H1 (cell line): ENCODE measurements at regions not wholly inside any gene's neighbourhood (a gene's known extent, or its start where the extent isn't known, plus 50 kb on each side); places are given as distances from the start of the nearest gene placed in this dataset.

Experiments used
- ATF3 ChIP-seq: IDR thresholded peaks from 2 replicates; pipeline ENCODE4 v1.6.1; 2011; ENCODE audit warnings: low read depth, mild to moderate bottlenecking, low read length; ENCODE audit not compliant: insufficient read depth
- BCL11A ChIP-seq, 2 experiments: IDR thresholded peaks; one replicate each; pipeline ENCODE4 v1.6.1; 2011; ENCODE audit warnings: low read depth in 2 of 2, low read length in 2 of 2, mild to moderate bottlenecking in 2 of 2
- CTCF ChIP-seq, 3 experiments: IDR thresholded peaks; 1 replicate in 2 of 3; 2 replicates in 1 of 3; pipeline versions ENCODE4 v1.5.1 to v1.6.1; 2011; ENCODE audit warnings: low read length in 3 of 3, mild to moderate bottlenecking in 3 of 3, inconsistent platforms in 2 of 3, low read depth in 1 of 3, moderate library complexity in 1 of 3; ENCODE audit not compliant: insufficient read depth in 1 of 3; ENCODE audit errors: control extremely low read depth in 1 of 3
- EGR1 ChIP-seq: IDR thresholded peaks from 2 replicates; pipeline ENCODE4 v1.6.1; 2011; ENCODE audit warnings: low read depth, low read length, borderline replicate concordance
- EP300 ChIP-seq, 2 experiments: IDR thresholded peaks; 1 replicate in 1 of 2; 2 replicates in 1 of 2; pipeline ENCODE4 v1.6.1; 2011 to 2012; ENCODE audit warnings: low read depth in 2 of 2, low read length in 2 of 2, mild to moderate bottlenecking in 2 of 2, borderline replicate concordance in 1 of 2, inconsistent platforms in 1 of 2, moderate library complexity in 1 of 2
- GTF2F1 ChIP-seq: IDR thresholded peaks from 2 replicates; pipeline ENCODE4 v1.6.1; 2012; ENCODE audit warnings: low read depth, low read length, improper control_type of control experiment, borderline replicate concordance
- NRF1 ChIP-seq: IDR thresholded peaks from 2 replicates; pipeline ENCODE4 v1.6.1; 2011; ENCODE audit warnings: mild to moderate bottlenecking, low read depth, low read length, improper control_type of control experiment
- POLR2A ChIP-seq, 2 experiments: IDR thresholded peaks; 1 replicate in 1 of 2; 2 replicates in 1 of 2; pipeline ENCODE4 v1.6.1; 2011; ENCODE audit warnings: low read depth in 2 of 2, low read length in 2 of 2, mild to moderate bottlenecking in 2 of 2; ENCODE audit errors: control extremely low read depth in 1 of 2
- RAD21 ChIP-seq, 2 experiments: IDR thresholded peaks in 1 of 2; conservative IDR thresholded peaks in 1 of 2; 2 replicates each; pipeline ENCODE4 v1.6.1; 2011; ENCODE audit warnings: low read depth in 2 of 2, low read length in 2 of 2, improper control_type of control experiment in 1 of 2, inconsistent platforms in 1 of 2, mild to moderate bottlenecking in 1 of 2, moderate library complexity in 1 of 2
- SRF ChIP-seq: IDR thresholded peaks from 2 replicates; pipeline ENCODE4 v1.6.1; 2011; ENCODE audit warnings: mild to moderate bottlenecking, low read depth, low read length, moderate library complexity
- SUZ12 ChIP-seq: fragments of 200-600 bp; sonication (generic); IDR thresholded peaks from 2 replicates; pipeline ENCODE4 v1.6.1; 2012; ENCODE audit warnings: mild to moderate bottlenecking, inconsistent platforms, low read length, moderate library complexity, mixed read lengths
- ZNF274 ChIP-seq: IDR thresholded peaks from 2 replicates; pipeline ENCODE4 v1.7.0; 2012; ENCODE audit warnings: low read length, borderline replicate concordance; ENCODE audit errors: extremely low read depth

GRCh38 chr2:159855557-159856061, 57.6 kb upstream of the CD302 start:
- no peak for TF ChIP-seq CTCF (IDR thresholded peaks at IDR 0.05; ENCODE audit: control extremely low read depth in 1 of 3, insufficient read depth in 1 of 3, low read depth in 1 of 3, low read length in 3 of 3)
- no peak for TF ChIP-seq POLR2A (IDR thresholded peaks at IDR 0.05; ENCODE audit: control extremely low read depth in 1 of 2, low read depth in 2 of 2, low read length in 2 of 2)
- no peak for TF ChIP-seq SRF
- no peak for TF ChIP-seq GTF2F1
- no peak for TF ChIP-seq EGR1
- TF ChIP-seq BCL11A (IDR thresholded peaks at IDR 0.05; ENCODE audit: low read depth in 2 of 2, low read length in 2 of 2) = no peak
- no peak for TF ChIP-seq NRF1
- no peak for TF ChIP-seq ZNF274
- no peak for TF ChIP-seq EP300 (IDR thresholded peaks at IDR 0.05; ENCODE audit: borderline replicate concordance in 1 of 2, low read depth in 2 of 2, low read length in 2 of 2)
- no peak for TF ChIP-seq SUZ12
- no peak for TF ChIP-seq ATF3
- no peak for TF ChIP-seq RAD21 (IDR thresholded peaks at IDR 0.05 in 1 of 2, conservative IDR thresholded peaks at IDR 0.05 in 1 of 2; ENCODE audit: low read depth in 2 of 2, low read length in 2 of 2)
